ENCODE measurements at regions not wholly inside any gene's neighbourhood (a gene's known extent, or its start where the extent isn't known, plus 50 kb on each side); places are given as distances from the start of the nearest gene placed in this dataset.

DNA sequence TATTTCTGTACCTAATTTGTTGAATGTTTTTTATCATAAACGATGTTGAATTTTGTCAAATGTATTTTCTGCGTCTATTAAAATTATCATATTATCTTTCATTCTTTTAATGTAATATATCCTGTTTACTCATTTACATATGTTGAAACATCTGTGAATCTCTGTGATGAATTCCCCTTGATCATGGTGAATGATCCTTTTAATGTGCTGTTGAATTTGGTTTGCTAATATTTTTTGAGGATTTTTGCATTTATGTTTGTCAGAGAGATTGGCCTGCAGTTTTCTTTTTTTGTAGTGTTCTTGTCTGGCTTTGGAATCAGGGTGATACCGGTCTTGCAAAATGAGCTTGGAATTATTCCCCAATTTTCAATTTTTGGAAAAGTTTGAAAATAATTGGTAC, 569.3 kb upstream of the CCDC179 start:
- peaks cover 3% of the 10 kb centered on the region; the same call in 1 of the 2 replicates for H3K27me3 Mint-ChIP-seq (ENCODE audit: insufficient read depth)
- H3K9me3 Mint-ChIP-seq, result 0 out of 2 replicates have a peak, but pooled peaks cover 4% of the 10 kb centered on the region
- peaks cover 12% of the 10 kb centered on the region; the same call in 1 of the 2 replicates for H3K4me1 Mint-ChIP-seq (ENCODE audit: low read depth)
- no peak overlapping the region for H3K4me3 Mint-ChIP-seq
- H3K36me3 Mint-ChIP-seq (ENCODE audit: low read depth), result 0 out of 2 replicates have a peak, but pooled peaks cover 4% of the 10 kb centered on the region
- H3K27ac Mint-ChIP-seq, result no peak overlapping the region
- no peak for DNase-seq
- TF ChIP-seq, protein P1, sequence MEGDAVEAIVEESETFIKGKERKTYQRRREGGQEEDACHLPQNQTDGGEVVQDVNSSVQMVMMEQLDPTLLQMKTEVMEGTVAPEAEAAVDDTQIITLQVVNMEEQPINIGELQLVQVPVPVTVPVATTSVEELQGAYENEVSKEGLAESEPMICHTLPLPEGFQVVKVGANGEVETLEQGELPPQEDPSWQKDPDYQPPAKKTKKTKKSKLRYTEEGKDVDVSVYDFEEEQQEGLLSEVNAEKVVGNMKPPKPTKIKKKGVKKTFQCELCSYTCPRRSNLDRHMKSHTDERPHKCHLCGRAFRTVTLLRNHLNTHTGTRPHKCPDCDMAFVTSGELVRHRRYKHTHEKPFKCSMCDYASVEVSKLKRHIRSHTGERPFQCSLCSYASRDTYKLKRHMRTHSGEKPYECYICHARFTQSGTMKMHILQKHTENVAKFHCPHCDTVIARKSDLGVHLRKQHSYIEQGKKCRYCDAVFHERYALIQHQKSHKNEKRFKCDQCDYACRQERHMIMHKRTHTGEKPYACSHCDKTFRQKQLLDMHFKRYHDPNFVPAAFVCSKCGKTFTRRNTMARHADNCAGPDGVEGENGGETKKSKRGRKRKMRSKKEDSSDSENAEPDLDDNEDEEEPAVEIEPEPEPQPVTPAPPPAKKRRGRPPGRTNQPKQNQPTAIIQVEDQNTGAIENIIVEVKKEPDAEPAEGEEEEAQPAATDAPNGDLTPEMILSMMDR (IDR thresholded peaks at IDR 0.05), result no peak

DNA sequence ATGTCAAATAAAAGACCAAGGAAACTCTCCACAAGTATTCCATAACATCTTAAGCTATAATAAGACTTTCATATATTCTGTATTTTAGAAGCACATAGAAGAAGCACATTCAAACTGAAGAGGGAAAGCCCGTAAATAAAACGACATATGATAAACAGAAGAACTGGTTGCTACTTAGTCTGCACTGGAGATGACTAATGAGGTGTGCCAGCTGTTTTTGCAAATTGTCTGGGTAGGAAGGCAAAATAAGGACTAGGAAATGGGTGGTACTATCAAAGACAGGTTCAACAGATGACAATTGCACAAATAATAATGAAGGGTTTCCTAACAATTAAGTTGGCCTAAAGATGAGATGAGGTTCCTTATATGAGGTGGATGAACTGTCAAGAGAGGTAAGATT, 593.2 kb upstream of the CCDC179 start:
- Mint-ChIP-seq H3K27ac (no peak overlapping the region), H3K4me3 (no peak overlapping the region), H3K4me1 (ENCODE audit: low read depth) (peaks cover 12% of the 10 kb centered on the region; the same call in 1 of the 2 replicates), H3K9me3 (no peaks in the 10 kb centered on the region), H3K27me3 (ENCODE audit: insufficient read depth) (no peaks in the 10 kb centered on the region), H3K36me3 (ENCODE audit: low read depth) (no peaks in the 10 kb centered on the region)
- DNase-seq, result no peak
- TF ChIP-seq, protein P1 (IDR thresholded peaks at IDR 0.05), result no peak

DNA sequence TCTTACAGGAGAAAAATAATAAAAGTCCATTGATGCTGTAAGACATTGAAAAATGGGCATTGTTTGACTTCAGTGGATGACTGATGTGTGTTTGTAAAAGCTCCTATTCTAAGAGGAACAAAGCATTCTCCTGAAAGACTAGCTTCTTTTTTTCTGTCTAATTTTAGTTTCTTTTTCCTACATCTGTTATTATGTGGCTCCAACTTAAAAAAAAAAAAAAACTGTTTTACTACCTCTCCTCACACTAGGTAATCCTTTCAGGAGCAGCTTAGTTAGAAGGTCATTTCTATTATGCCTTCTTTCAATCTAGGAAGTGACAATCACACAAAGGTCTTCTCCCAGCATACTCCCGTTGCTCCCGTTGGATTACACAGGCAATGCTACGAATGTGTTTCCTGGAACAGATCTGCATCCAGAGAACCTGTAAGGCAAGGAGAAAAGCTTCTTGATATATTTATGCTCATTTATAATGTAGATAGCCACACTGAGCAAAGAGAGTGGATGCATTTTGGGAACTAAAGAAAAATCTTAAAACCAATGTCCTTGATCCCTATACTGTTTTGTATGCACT, 595.1 kb upstream of the CCDC179 start:
- peak overlapping the region; percentile 42; the same call in 1 of the 2 replicates for H3K27ac Mint-ChIP-seq
- H3K9me3 Mint-ChIP-seq, result no peaks in the 10 kb centered on the region
- H3K4me3 Mint-ChIP-seq, result peak overlapping the region; percentile 83; the same call in 1 of the 2 replicates
- no peaks in the 10 kb centered on the region for H3K36me3 Mint-ChIP-seq (ENCODE audit: low read depth)
- no peak for DNase-seq
- TF ChIP-seq, protein P1 (IDR thresholded peaks at IDR 0.05), result no peak
- H3K4me1 Mint-ChIP-seq (ENCODE audit: low read depth), result peaks cover 12% of the 10 kb centered on the region; the same call in 1 of the 2 replicates
- no peaks in the 10 kb centered on the region; the same call in 1 of the 2 replicates for H3K27me3 Mint-ChIP-seq (ENCODE audit: insufficient read depth)

DNA sequence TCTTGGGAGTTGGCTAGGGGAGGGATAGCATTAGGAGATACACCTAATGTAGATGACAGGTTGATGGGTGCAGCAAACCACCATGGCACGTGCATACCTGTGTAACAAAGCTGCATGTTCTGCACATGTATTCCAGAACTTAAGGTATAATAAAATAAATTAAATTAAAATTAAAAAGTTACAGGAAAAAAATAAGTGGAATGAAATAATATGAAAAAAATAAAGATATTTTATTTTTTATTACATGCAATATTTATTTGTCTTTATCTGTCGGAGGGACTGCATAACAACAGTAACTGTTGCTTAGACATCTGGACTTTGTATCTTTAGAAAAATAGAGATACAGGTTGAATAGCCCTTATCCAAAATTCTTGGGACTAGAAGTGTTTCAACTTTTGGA, 597.4 kb upstream of the CCDC179 start:
- Mint-ChIP-seq H3K9me3 (no peaks in the 10 kb centered on the region), H3K4me1 (ENCODE audit: low read depth) (peaks cover 12% of the 10 kb centered on the region; the same call in 1 of the 2 replicates), H3K4me3 (no peak overlapping the region), H3K27me3 (ENCODE audit: insufficient read depth) (no peaks in the 10 kb centered on the region; the same call in 1 of the 2 replicates), H3K36me3 (ENCODE audit: low read depth) (no peaks in the 10 kb centered on the region), H3K27ac (no peak overlapping the region)
- DNase-seq, result no peak
- TF ChIP-seq, protein P1 (IDR thresholded peaks at IDR 0.05), result no peak

DNA sequence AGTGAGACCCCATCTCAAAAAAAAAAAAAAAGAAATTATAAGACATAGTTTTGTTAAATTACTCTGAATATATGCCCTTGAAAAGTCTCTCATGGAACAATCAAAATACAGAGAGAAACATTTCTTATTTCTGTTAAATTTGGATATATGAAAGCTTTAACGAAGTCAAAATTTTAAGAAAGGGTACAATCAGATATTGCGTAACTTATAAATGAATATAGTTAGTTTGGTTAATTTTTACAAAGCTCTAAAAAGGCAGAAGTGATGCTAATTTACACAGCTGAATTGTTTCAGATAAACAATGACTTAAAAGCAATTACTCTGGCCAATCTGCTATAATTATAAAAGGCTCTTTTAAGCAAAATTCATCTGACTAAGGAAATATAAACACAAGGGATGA, 611.6 kb upstream of the CCDC179 start:
- H3K36me3 Mint-ChIP-seq (ENCODE audit: low read depth), result no peaks in the 10 kb centered on the region
- H3K4me1 Mint-ChIP-seq (ENCODE audit: low read depth), result no peaks in the 10 kb centered on the region; the same call in 1 of the 2 replicates
- no peaks in the 10 kb centered on the region; the same call in 1 of the 2 replicates for H3K9me3 Mint-ChIP-seq
- H3K27ac Mint-ChIP-seq, result no peak overlapping the region
- no peak for DNase-seq
- H3K27me3 Mint-ChIP-seq (ENCODE audit: insufficient read depth), result no peaks in the 10 kb centered on the region
- TF ChIP-seq, protein P1 (IDR thresholded peaks at IDR 0.05), result no peak
- no peak overlapping the region for H3K4me3 Mint-ChIP-seq

Data from HFFc6 (cell line).